Ecto neural progenitor cell (in vitro differentiated cells): ENCODE measurements at regions not wholly inside any gene's neighbourhood (a gene's known extent, or its start where the extent isn't known, plus 50 kb on each side); places are given as distances from the start of the nearest gene placed in this dataset.
"Not testable (repeated sequence)": the region's sequence is repeated elsewhere in the genome, so short reads cannot be mapped to it uniquely, and the experiment has no call there.

Source experiments
- DNase-seq: peaks from one replicate; pipeline ENCODE4 v3.0.0-alpha.2; 2018; ENCODE audit warnings: low spot score

DNA sequence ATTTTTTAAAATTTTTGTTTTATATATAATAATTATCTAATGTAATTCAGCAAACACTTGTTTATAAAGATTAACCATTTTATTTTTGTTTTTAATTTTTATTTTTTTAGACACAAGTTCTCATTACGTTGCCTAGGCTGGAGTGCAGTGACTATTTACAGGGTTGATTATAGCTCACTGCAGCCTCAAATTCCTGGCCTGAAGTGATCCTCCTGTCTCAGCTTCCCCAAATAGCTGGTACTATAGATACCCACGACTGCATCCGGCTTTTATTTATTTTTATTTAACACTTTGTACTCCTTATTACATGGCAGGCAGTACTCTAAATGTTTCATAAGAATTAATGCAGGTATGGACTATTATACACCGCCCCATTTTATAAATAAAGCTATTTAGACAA lies 288.7 kb downstream of the MDFIC start:
- no peak for DNase-seq

GRCh38 chr7:115208710-115209560 lies 287.0 kb downstream of the MDFIC start:
- DNase-seq, result no peak

- DNase-seq, result not testable (repeated sequence)
These were observed 284.5 kb downstream of the MDFIC start for GRCh38 chr7:115206374-115206773.

DNA sequence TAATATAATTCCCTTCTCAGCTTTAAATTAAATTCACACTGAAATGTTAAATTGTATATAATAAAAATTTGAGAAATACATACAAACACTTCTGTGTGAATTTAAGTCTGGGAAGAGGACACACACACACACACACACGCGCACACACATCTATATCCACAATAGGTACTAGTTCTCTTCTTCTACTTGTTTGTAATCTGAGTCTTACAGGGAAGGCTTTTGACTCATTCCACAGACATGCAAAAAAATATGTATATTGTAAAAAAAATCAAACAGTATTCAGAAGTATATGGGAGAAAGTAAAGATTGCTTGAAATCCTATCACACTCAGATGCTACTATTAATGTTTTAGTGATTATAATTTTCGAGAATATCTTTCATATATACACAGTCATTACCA lies 276.2 kb downstream of the MDFIC start:
- no peak for DNase-seq

- no peak for DNase-seq
These were observed 273.3 kb downstream of the MDFIC start for GRCh38 chr7:115195208-115195607.

DNA sequence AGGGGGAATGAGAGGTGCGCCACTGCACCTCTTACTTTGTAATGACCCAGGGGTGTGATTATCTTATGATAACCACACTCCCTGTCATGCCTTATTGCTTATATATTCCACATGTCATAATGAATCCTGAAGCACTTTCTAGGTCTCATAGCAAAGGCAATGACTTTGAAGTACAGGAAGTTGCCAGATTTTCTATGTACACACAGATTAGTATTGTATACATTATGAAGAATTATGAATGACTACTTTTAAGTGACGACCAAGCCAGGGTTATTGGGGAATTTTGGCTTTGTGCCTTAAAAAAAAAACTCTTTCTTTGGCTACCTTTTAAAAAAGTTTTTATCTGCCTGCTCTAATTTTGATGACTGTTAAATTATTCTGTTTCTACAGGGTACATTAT lies 269.6 kb downstream of the MDFIC start:
- DNase-seq, result no peak

DNA sequence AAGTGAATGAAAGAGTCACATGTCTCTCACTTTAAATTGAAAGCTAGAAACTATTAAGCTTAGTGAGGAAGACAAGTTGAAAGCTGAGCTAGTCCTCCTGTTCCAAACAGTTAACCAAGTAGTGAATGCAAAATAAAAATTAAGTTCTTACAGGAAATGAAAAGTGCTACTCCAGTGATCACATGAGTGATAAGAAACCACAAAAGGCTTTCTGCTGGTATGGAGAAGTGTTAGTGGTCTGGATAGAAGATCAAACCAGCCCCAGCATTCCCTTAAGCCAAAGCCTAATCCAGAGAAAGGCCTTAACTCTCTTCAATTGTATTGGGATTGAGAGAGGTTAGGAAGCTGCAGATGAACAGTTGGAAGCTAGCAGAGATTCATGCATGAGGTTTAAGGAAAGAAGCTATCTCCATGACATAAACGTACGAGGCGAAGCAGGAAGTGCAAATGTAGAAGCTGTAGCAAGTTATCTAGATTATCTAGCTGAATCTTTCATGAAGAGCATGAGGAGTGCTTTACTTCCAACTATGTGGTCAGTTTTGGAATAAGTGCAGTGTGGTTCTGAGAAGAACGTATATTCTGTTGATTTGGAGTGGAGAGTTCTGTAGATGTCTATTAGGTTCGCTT lies 261.6 kb downstream of the MDFIC start:
- no peak for DNase-seq

DNA sequence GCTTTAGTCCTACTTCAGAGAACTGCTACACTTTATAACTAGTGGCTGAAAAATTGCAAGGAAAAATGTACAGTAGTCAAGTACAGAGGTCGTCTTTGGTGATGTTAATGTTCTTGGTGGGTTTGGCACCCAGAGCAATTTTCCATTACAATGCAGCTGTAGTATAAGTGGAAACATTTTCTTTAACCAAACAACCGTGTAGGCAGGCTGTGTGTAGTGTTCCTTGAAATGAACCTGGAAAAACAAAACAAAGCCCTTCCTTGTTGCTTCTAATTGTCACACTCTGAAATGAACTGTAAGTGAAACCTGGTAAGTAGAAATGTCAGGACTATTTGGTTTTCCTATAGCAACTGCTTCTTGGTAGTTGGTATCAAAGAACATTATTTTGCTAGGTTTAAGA lies 256.9 kb downstream of the MDFIC start:
- DNase-seq, result no peak

DNA sequence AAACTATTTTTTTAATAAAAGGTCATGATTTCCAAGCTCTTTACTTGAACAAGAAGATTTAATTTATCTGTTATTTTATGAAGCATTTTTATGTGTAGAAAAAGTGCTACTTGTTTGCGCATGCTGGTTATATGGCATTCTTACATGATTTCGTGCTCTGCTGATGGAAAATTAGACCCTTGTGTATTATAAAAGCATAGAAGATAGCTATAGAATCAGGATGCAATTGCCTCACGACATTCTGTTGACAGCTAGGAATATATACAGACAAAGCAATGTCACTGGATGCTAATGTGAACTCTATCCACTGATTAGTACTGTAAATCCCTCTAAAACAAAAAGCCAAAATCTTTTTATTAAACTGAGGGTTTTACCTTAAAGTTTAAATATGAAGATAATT lies 255.9 kb downstream of the MDFIC start:
- no peak for DNase-seq

DNA sequence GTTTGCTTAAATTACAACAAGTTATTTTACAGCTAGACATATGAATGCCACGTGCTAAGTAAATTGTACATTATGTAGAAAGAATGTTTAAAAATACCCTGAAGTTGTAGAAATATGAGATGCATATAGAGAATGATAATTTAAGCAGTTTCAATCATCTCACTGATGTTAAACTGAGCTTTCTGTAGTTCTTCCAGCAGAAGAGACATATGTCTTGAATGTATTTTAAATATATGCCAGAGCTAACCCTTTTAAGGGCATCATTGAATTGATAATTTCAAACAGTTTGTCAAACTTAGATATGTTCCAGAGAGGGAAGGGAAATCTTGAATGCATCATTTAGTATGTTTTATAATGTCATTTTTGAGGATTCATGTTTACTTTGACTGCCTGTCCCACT lies 255.2 kb downstream of the MDFIC start:
- DNase-seq, result no peak

DNA sequence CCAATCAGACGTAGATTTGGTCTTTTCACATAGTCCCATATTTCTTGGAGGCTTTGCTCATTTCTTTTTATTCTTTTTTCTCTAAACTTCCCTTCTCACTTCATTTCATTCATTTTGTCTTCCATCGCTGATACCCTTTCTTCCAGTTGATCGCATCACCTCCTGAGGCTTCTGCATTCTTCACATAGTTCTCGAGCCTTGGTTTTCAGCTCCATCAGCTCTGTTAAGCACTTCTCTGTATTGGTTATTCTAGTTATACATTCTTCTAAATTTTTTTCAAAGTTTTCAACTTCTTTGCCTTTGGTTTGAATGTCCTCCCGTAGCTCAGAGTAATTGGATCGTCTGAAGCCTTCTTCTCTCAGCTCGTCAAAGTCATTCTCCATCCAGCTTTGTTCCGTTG lies 250.5 kb downstream of the MDFIC start:
- not testable (repeated sequence) for DNase-seq

GRCh38 chr7:115153769-115154477 lies 232.0 kb downstream of the MDFIC start:
- DNase-seq, result no peak

DNA sequence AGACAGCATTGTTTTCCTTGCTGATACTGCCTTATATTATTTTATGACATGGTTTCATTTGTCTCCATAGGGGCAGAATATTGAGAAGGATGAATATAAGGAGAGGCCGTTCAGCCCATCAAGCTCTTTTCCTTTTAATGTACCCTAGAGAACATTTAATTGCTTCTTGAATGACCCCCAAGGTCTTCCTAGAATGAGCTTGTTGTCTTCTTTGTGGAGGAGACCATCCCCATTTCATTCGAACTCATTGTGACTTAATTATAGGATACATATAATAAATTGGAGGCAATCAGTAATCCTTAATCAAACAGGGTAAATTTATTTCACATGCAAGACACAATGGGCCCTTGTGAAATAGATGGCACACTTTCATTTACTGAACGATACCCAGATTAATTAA lies 231.3 kb downstream of the MDFIC start:
- DNase-seq, result no peak

DNA sequence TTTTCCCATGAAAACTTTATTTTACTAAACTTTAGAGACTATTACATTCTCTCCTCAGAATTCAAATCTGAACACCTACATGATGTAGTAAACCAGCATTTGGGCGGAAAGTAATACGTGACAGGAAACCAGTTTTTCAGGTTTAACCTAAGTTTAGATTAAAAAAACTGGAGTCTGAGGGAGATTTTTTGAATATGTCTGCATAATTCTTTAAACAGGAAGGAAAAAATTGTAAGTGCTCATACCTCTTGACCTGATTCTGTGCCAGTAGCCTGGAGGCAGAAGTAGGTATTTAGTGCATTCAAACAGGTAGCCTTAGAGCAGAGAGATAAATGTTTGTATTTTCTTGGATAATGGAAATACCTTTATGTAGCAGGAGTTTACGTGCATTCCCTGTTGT lies 224.3 kb downstream of the MDFIC start:
- no peak for DNase-seq

- no peak for DNase-seq
These were observed 223.6 kb downstream of the MDFIC start for GRCh38 chr7:115145512-115145911.

GRCh38 chr7:115137816-115138215 lies 215.9 kb downstream of the MDFIC start:
- no peak for DNase-seq

DNA sequence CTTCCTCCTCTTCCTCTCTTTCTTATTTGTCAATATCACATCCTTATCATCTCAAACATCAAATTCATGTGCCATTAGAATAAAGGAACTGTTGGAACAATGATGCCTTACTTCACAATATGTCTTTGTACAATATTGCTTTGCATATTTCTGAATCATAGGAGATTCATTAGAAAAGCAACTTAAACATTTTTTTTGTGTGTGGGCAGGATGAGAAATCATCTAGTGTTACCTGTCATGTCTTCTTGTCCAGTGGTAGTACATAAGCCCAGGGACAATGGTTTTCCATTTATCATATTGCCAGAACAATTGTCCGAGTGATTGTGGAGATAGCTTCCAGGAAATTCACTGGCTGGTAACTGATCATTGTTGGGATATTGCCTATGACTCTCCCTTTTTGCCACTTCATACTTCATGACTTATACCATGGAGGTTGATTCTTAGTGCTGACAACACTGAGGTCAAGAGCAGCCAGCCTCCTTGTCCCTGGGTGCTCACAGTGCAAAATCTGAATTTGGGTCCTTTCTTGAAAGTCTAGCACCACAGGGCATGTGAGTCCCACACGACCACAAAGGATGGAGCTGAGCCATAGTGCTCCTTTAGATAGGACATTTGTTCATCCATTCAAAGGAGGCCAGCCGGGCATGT lies 215.0 kb downstream of the MDFIC start:
- DNase-seq, result no peak

- DNase-seq, result no peak
These were observed 214.0 kb downstream of the MDFIC start for GRCh38 chr7:115135769-115136410.

GRCh38 chr7:115135146-115135545 lies 213.3 kb downstream of the MDFIC start:
- DNase-seq, result no peak

- no peak for DNase-seq
These were observed 211.4 kb downstream of the MDFIC start for GRCh38 chr7:115133248-115133647.

- no peak for DNase-seq
These were observed 210.2 kb downstream of the MDFIC start for GRCh38 chr7:115132096-115132495.

DNA sequence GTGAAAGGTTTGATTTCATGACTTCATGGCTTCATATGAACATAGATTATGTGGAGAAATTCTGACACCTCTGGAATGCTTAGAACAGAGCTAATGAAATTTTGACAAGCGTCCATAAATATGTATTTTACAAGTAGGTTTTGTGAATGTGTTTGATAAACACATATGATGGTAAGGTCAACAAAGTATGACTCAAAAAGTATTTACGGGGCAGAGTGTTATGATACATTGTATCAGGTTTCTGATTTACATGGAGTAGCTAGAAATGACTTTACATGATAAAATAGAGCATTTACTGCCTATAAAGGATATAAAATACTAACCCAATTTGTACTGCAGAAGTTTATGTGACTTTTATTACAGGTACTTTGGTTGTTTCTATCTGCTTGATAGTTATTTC lies 206.3 kb downstream of the MDFIC start:
- DNase-seq, result no peak
